ENCODE measurements at regions not wholly inside any gene's neighbourhood (a gene's known extent, or its start where the extent isn't known, plus 50 kb on each side); places are given as distances from the start of the nearest gene placed in this dataset.

DNA sequence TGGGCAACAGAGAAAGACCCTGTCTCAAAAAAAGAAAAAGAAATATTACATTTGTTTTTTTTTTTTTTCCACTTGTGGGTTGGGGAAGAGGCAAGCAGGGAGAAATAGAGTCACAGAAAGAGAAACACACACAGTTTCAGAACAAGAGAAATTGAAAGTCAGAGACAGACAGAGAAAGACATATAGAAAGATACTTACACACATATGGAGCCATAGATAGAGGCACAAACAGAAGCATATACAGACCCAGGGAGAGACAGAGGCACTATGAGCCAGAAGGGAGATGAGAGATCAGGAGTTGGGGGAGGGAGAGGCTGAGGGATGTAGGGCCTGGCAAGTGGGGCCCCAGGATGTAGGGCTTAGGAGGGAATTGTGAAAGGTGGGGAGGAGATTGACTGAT is 55.2 kb upstream of the GIMD1 start:
- FAIRE-seq = no peak

DNA sequence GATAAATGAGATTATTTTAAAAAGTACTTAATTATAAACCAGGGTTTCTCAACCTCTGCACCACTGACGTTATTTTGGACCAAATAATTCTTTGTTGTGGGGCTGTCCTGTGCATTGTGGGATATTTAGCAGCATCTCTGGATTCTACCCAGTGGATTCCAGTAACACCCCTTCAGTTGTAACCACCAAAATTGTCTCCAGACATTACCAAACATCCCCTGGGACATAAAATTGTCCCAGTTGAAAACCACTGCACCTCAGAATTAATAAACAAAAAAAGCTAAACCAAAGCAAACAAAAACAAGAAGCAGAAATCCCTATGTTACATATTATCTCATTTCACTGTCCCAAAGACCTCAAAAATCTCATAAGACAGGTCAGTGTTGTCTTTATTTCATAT is 54.2 kb upstream of the GIMD1 start:
- FAIRE-seq = no peak

- FAIRE-seq = no peak
Observed at GRCh38 chr4:106421441-106422296, 53.1 kb upstream of the GIMD1 start.

GRCh38 chr4:106418444-106418843 is 49.9 kb upstream of the GIMD1 start:
- FAIRE-seq = no peak

Measured in A204.1 (cell line).